Progenitor cell of endocrine pancreas (in vitro differentiated cells): ENCODE measurements at regions not wholly inside any gene's neighbourhood (a gene's known extent, or its start where the extent isn't known, plus 50 kb on each side); places are given as distances from the start of the nearest gene placed in this dataset.

ENCODE experiments used
- DNase-seq: peaks from one replicate; pipeline ENCODE4 v3.0.0; 2021; ENCODE audit warnings: low spot score; ENCODE audit not compliant: unreplicated experiment
- H3K27ac Mint-ChIP-seq: 2 replicates; pipeline ENCODE4 v1.8.0; 2021; ENCODE audit warnings: mild to moderate bottlenecking, moderate library complexity, mixed read lengths
- H3K27me3 Mint-ChIP-seq: 2 replicates; pipeline ENCODE4 v1.8.0; 2021; ENCODE audit warnings: mixed read lengths
- H3K36me3 Mint-ChIP-seq: 2 replicates; pipeline ENCODE4 v1.8.0; 2022; ENCODE audit warnings: mixed read lengths; ENCODE audit not compliant: insufficient read depth
- H3K4me1 Mint-ChIP-seq: 2 replicates; pipeline ENCODE4 v1.8.0; 2021; ENCODE audit warnings: low read depth, mixed read lengths
- H3K4me3 Mint-ChIP-seq: 2 replicates; pipeline ENCODE4 v1.8.0; 2021; ENCODE audit warnings: low read depth, mild to moderate bottlenecking, moderate library complexity, mixed read lengths
- H3K9me3 Mint-ChIP-seq: 2 replicates; pipeline ENCODE4 v1.8.0; 2021; ENCODE audit warnings: low read depth, mixed read lengths
- CTCF ChIP-seq: fragments of 200-600 bp; sonication (generic); IDR thresholded peaks from one replicate; pipeline ENCODE4 v1.5.0; 2021; ENCODE audit warnings: antibody characterized with exemption, mild to moderate bottlenecking; ENCODE audit not compliant: unreplicated experiment

GRCh38 chr2:111626037-111626864 lies 257.7 kb downstream of the ANAPC1 start:
- H3K9me3 Mint-ChIP-seq = peaks cover 24% of the 10 kb centered on the region
- DNase-seq = no peak
- no peak overlapping the region for H3K27ac Mint-ChIP-seq
- no peaks in the 10 kb centered on the region for H3K4me1 Mint-ChIP-seq
- peaks cover 3% of the 10 kb centered on the region for H3K36me3 Mint-ChIP-seq
- H3K4me3 Mint-ChIP-seq = no peak overlapping the region
- TF ChIP-seq CTCF = no peak
- no peaks in the 10 kb centered on the region for H3K27me3 Mint-ChIP-seq

- Mint-ChIP-seq H3K27ac (no peak overlapping the region), H3K4me3 (no peak overlapping the region), H3K36me3 (peaks cover 3% of the 10 kb centered on the region), H3K27me3 (no peaks in the 10 kb centered on the region), H3K4me1 (no peaks in the 10 kb centered on the region), H3K9me3 (peaks cover 24% of the 10 kb centered on the region)
- no peak for DNase-seq
- TF ChIP-seq CTCF = no peak
Measured at GRCh38 chr2:111626865-111627163, 257.2 kb downstream of the ANAPC1 start.

GRCh38 chr2:111627256-111627655 lies 256.7 kb downstream of the ANAPC1 start:
- no peak for DNase-seq
- Mint-ChIP-seq H3K27ac (no peak overlapping the region), H3K4me1 (no peaks in the 10 kb centered on the region), H3K4me3 (no peak overlapping the region), H3K9me3 (peaks cover 24% of the 10 kb centered on the region), H3K36me3 (peaks cover 3% of the 10 kb centered on the region), H3K27me3 (no peaks in the 10 kb centered on the region)
- TF ChIP-seq CTCF = no peak

- no peaks in the 10 kb centered on the region for H3K27me3 Mint-ChIP-seq
- H3K9me3 Mint-ChIP-seq = peaks cover 24% of the 10 kb centered on the region
- no peak for TF ChIP-seq CTCF
- H3K4me1 Mint-ChIP-seq = no peaks in the 10 kb centered on the region
- H3K27ac Mint-ChIP-seq = no peak overlapping the region
- H3K36me3 Mint-ChIP-seq = peaks cover 3% of the 10 kb centered on the region
- no peak for DNase-seq
- H3K4me3 Mint-ChIP-seq = no peak overlapping the region
Measured at GRCh38 chr2:111628221-111628620, 255.8 kb downstream of the ANAPC1 start.

- Mint-ChIP-seq H3K4me3 (no peak overlapping the region), H3K36me3 (peaks cover 3% of the 10 kb centered on the region), H3K9me3 (peaks cover 24% of the 10 kb centered on the region), H3K27ac (no peak overlapping the region), H3K27me3 (no peaks in the 10 kb centered on the region), H3K4me1 (no peaks in the 10 kb centered on the region)
- DNase-seq = no peak
- TF ChIP-seq CTCF = no peak
Measured at GRCh38 chr2:111629983-111630382, 254.0 kb downstream of the ANAPC1 start.
